ENCODE measurements at regions not wholly inside any gene's neighbourhood (a gene's known extent, or its start where the extent isn't known, plus 50 kb on each side); places are given as distances from the start of the nearest gene placed in this dataset.
A peak's percentile ranks its signal among the peaks of the same experiment; 100 is the strongest.

DNA sequence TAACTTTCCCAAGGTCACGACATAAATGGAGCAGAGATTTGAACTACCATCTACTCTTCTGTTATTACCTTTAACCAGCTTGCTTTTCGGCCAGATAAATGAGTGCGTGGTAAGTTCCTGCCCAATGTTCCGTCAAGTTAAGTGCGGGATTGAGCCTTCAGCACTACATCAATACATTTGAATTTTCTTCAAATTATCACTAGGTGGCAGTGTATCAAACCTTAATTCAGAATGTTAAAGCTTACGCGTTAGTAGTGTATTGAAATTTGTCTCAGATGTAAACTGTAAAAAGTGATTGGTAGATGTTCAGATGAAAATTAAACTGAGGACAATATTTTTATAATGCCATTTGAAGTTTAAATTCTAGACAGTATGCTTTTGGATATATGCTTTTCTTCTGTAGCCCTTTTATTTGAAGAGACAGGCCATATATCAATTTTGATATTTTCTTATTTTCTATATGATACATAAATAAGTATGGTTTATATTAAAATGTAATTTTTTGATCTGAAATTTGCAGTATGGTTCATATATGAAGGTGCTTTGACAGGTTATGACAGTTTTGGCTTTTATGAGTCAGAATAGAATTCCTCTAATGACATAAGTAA, 681.3 kb downstream of the ADCYAP1 start:
- WGBS: 5% methylated on average over 7 of the region's 7 CpGs
- no peaks in the 10 kb centered on the region for H3K27me3 ChIP-seq (ENCODE audit: control insufficient read depth in 4 of 4, insufficient read depth in 4 of 4, low read length in 3 of 4)
- no peak for DNase-seq (ENCODE audit: low spot score)
- no peaks in the 10 kb centered on the region for H3K36me3 ChIP-seq (ENCODE audit: control insufficient read depth in 4 of 4, insufficient read depth in 3 of 4, low read depth in 1 of 4, low read length in 3 of 4)
- no peak overlapping the region for H3K9ac ChIP-seq (ENCODE audit: low read depth in 1 of 2, low read length in 2 of 2)
- no peaks in the 10 kb centered on the region for H3K9me3 ChIP-seq (ENCODE audit: control insufficient read depth in 4 of 4, low read length in 3 of 4)
- no peak overlapping the region for H3K4me3 ChIP-seq (ENCODE audit: low read depth in 1 of 3, low read length in 3 of 3)
- H3K27ac ChIP-seq (ENCODE audit: low read depth in 1 of 2, low read length in 2 of 2): no peak overlapping the region
- no peaks in the 10 kb centered on the region for H3K4me1 ChIP-seq (ENCODE audit: control insufficient read depth in 4 of 4, insufficient read depth in 4 of 4, low read length in 3 of 4)
- TF ChIP-seq CTCF (IDR thresholded peaks at IDR 0.05; ENCODE audit: low read depth, low read length, missing input control) (peak; percentile 43), RAD21 (IDR thresholded peaks at IDR 0.05) (peak; percentile 69 to 77), JUND (IDR thresholded peaks at IDR 0.05) (no peak)

DNA sequence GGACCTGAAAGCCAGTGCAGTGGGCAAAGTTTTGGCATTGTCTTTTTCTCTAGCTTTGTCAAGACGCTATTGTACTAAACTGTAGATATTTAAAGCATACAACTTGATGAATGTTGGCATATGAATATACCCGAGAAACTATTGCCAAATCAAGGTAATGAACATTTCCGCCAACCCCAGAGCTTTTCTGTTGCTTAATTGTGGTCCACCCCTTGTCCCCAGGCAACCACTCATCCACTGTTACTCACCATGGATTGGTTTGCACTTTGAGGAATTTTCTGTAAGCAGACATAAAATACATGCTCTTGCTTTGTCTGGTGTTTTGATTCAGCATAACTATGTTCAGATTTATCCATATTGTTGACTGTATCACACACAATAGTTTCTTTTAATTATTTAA, 688.4 kb downstream of the ADCYAP1 start:
- no peak overlapping the region for H3K4me3 ChIP-seq (ENCODE audit: low read depth in 1 of 3, low read length in 3 of 3)
- no peak overlapping the region for H3K9ac ChIP-seq (ENCODE audit: low read depth in 1 of 2, low read length in 2 of 2)
- no peak overlapping the region for H3K27ac ChIP-seq (ENCODE audit: low read depth in 1 of 2, low read length in 2 of 2)
- H3K9me3 ChIP-seq (ENCODE audit: control insufficient read depth in 4 of 4, low read length in 3 of 4): no peaks in the 10 kb centered on the region
- H3K36me3 ChIP-seq (ENCODE audit: control insufficient read depth in 4 of 4, insufficient read depth in 3 of 4, low read depth in 1 of 4, low read length in 3 of 4): no peaks in the 10 kb centered on the region
- DNase-seq (ENCODE audit: low spot score): no peak
- no peaks in the 10 kb centered on the region for H3K4me1 ChIP-seq (ENCODE audit: control insufficient read depth in 4 of 4, insufficient read depth in 4 of 4, low read length in 3 of 4)
- WGBS: 73% methylated on average over 3 of the region's 3 CpGs
- no peaks in the 10 kb centered on the region for H3K27me3 ChIP-seq (ENCODE audit: control insufficient read depth in 4 of 4, insufficient read depth in 4 of 4, low read length in 3 of 4)
- TF ChIP-seq HNF4A (conservative IDR thresholded peaks at IDR 0.05): no peak
- TF ChIP-seq, protein P1, sequence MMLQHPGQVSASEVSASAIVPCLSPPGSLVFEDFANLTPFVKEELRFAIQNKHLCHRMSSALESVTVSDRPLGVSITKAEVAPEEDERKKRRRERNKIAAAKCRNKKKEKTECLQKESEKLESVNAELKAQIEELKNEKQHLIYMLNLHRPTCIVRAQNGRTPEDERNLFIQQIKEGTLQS (IDR thresholded peaks at IDR 0.05): no peak
- TF ChIP-seq, protein P2, sequence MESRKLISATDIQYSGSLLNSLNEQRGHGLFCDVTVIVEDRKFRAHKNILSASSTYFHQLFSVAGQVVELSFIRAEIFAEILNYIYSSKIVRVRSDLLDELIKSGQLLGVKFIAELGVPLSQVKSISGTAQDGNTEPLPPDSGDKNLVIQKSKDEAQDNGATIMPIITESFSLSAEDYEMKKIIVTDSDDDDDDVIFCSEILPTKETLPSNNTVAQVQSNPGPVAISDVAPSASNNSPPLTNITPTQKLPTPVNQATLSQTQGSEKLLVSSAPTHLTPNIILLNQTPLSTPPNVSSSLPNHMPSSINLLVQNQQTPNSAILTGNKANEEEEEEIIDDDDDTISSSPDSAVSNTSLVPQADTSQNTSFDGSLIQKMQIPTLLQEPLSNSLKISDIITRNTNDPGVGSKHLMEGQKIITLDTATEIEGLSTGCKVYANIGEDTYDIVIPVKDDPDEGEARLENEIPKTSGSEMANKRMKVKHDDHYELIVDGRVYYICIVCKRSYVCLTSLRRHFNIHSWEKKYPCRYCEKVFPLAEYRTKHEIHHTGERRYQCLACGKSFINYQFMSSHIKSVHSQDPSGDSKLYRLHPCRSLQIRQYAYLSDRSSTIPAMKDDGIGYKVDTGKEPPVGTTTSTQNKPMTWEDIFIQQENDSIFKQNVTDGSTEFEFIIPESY (IDR thresholded peaks at IDR 0.05): no peak
- TF ChIP-seq MAX (IDR thresholded peaks at IDR 0.05): no peak
- no peak for TF ChIP-seq HNF4G (IDR thresholded peaks at IDR 0.05)
- TF ChIP-seq NR2F2 (IDR thresholded peaks at IDR 0.05): no peak
- no peak for TF ChIP-seq SP1 (IDR thresholded peaks at IDR 0.05)
- TF ChIP-seq YY1 (IDR thresholded peaks at IDR 0.05): no peak
- TF ChIP-seq CTCF (IDR thresholded peaks at IDR 0.05; ENCODE audit: low read depth, low read length, missing input control): no peak
- TF ChIP-seq RXRA (IDR thresholded peaks at IDR 0.05): no peak
- no peak for TF ChIP-seq TAF1 (conservative IDR thresholded peaks at IDR 0.05)
- no peak for TF ChIP-seq EGR1 (IDR thresholded peaks at IDR 0.05; ENCODE audit: low read depth in 2 of 2)
- TF ChIP-seq FOXA1 (IDR thresholded peaks at IDR 0.05): no peak
- TF ChIP-seq JUND (IDR thresholded peaks at IDR 0.05): no peak
- TF ChIP-seq FOXA2 (IDR thresholded peaks at IDR 0.05): no peak
- no peak for TF ChIP-seq REST (IDR thresholded peaks at IDR 0.05)
- no peak for TF ChIP-seq RAD21 (IDR thresholded peaks at IDR 0.05)
- no peak for TF ChIP-seq GABPA (IDR thresholded peaks at IDR 0.05 in 1 of 2, conservative IDR thresholded peaks at IDR 0.05 in 1 of 2)
